GM23248 (cell line): ENCODE measurements at regions not wholly inside any gene's neighbourhood (a gene's known extent, or its start where the extent isn't known, plus 50 kb on each side); places are given as distances from the start of the nearest gene placed in this dataset.
"Not testable (repeated sequence)": the region's sequence is repeated elsewhere in the genome, so short reads cannot be mapped to it uniquely, and the experiment has no call there.

Experiments used
- EZH2 ChIP-seq: fragments of 200-600 bp; sonication (generic); IDR thresholded peaks from 2 replicates; pipeline ENCODE4 v1.6.1; 2018; ENCODE audit warnings: antibody characterized with exemption, mild to moderate bottlenecking; ENCODE audit not compliant: insufficient read depth, poor library complexity, severe bottlenecking
- EZH2phosphoT487 ChIP-seq: fragments of 200-600 bp; sonication (generic); IDR thresholded peaks from 2 replicates; pipeline ENCODE4 v1.6.1; 2018; ENCODE audit warnings: antibody characterized with exemption, moderate library complexity, mild to moderate bottlenecking, low read depth; ENCODE audit not compliant: insufficient read depth

- TF ChIP-seq EZH2, EZH2phosphoT487: not testable (repeated sequence)
Measured at GRCh38 chr10:129066529-129066928, 400.5 kb upstream of the MGMT start.
